Mesodermal cell (in vitro differentiated cells): ENCODE measurements at regions not wholly inside any gene's neighbourhood (a gene's known extent, or its start where the extent isn't known, plus 50 kb on each side); places are given as distances from the start of the nearest gene placed in this dataset.

ENCODE experiments used
- H3K27ac ChIP-seq: 2 replicates; pipeline ENCODE4 v1.7.0; 2013; ENCODE audit warnings: mild to moderate bottlenecking, low read depth, low read length, moderate library complexity; ENCODE audit not compliant: severe bottlenecking
- H3K36me3 ChIP-seq: 2 replicates; pipeline ENCODE4 v1.7.1; 2013; ENCODE audit warnings: mild to moderate bottlenecking, low read length, moderate library complexity; ENCODE audit not compliant: control insufficient read depth, insufficient read depth
- H3K4me1 ChIP-seq: one replicate; pipeline ENCODE4 v1.7.1; 2013; ENCODE audit warnings: mild to moderate bottlenecking, low read length; ENCODE audit not compliant: insufficient read depth, control insufficient read depth, poor library complexity, severe bottlenecking
- H3K4me3 ChIP-seq: 2 replicates; pipeline ENCODE4 v1.7.0; 2013; ENCODE audit warnings: low read length, control low read depth, mild to moderate bottlenecking; ENCODE audit not compliant: insufficient read depth, poor library complexity, severe bottlenecking; ENCODE audit errors: extremely low read depth
- H3K9me3 ChIP-seq: 2 replicates; pipeline ENCODE4 v1.7.1; 2013; ENCODE audit warnings: mild to moderate bottlenecking, low read length, moderate library complexity; ENCODE audit not compliant: control insufficient read depth
- WGBS, 2 experiments: methylation state at CpG; one replicate each; pipeline ENCODE4 v1.1.5; 2013; ENCODE audit warnings: missing lambda C conversion rate in 2 of 2; ENCODE audit not compliant: insufficient coverage in 2 of 2; 5-methylcytosine and 5-hydroxymethylcytosine counted together

DNA sequence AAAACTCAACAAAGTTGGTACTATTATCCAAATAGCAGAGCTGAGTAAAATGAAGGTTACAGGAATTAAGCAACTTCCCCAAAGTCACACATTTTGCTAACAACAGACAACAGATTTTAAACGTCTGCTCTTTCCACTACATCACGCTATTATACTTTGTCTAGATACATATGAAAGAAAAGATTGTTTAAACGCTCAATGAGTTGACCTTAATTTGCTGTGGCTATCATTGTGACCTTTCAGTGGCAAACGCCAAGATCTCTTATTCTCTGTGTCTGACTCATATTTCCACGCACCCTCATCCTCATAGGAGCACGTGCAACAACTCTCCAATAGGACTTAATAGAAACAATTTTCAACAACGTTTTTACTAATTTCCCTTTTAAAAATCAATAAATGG lies 540.1 kb downstream of the MAFB start:
- H3K9me3 ChIP-seq, result peaks cover 8% of the 10 kb centered on the region
- H3K4me1 ChIP-seq, result no peaks in the 10 kb centered on the region
- H3K4me3 ChIP-seq, result no peak overlapping the region
- H3K36me3 ChIP-seq, result no peaks in the 10 kb centered on the region
- no peak overlapping the region for H3K27ac ChIP-seq
- WGBS, 2 experiments, result 89 to 93% methylated on average over 3 of the region's 7 CpGs

DNA sequence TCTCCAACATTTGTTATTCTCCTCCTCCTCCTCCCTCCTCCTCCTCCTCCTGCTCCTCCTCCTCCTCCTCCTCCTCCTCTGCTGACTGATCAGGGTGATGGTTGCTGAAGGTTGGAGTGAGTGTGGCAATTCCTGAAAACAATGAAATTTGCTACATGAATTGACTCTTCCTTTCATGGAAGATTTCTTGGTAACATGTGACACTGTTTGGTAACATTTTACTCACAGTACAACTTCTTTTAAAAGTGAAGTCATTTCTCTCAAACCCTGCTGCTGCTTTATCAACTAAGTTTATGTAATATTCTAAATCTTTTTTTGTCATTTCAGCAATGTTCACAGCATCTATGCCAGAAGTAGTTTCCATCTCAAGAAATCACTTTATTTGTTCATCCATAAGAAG lies 543.0 kb downstream of the MAFB start:
- no peaks in the 10 kb centered on the region for H3K4me1 ChIP-seq
- no peak overlapping the region for H3K27ac ChIP-seq
- H3K9me3 ChIP-seq, result peaks cover 8% of the 10 kb centered on the region
- H3K4me3 ChIP-seq, result no peak overlapping the region
- no peaks in the 10 kb centered on the region for H3K36me3 ChIP-seq

DNA sequence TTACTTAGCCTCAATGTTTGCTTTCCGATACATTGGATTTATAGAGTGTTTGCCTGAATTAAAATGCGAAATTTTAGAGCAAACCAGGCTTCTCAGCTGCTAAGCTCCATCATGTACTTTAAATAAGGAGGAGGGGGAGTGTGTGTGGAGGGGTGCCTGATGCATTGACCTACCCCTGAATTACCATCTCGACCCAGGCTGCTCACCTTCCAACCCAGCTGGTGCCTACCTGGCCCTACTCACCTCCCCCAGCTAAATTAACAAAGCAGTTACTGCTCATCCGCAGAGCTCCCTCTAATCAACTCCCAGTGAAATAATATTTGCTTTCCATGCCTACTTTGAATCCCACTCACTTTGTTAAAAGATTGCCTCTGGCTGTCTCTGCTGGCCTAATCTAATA lies 544.5 kb downstream of the MAFB start:
- H3K27ac ChIP-seq, result no peak overlapping the region
- no peak overlapping the region for H3K4me3 ChIP-seq
- peaks cover 8% of the 10 kb centered on the region for H3K9me3 ChIP-seq
- H3K4me1 ChIP-seq, result no peaks in the 10 kb centered on the region
- H3K36me3 ChIP-seq, result no peaks in the 10 kb centered on the region
- 87 to 100% methylated on average over 1 to 3 of the region's 4 CpGs for WGBS, 2 experiments

DNA sequence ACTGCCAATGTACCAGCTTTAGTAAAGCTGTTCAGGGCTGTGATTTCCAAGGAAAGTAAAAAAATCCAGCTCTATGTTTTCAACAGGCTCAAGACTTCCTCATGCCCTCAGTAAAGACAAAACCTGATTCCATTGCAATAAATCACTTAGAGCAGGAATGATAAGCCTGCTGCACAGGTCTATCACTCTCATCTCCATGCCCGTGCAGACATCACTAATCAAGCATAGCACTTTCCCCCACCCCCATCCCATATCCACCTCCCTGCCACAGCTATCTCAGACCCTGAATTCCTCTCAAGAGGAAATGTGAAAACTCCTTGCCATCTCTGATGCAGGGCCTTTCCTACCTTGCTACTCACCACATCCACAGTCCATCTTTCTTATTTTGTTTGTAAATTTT lies 554.9 kb downstream of the MAFB start:
- Histone ChIP-seq H3K4me1 (no peaks in the 10 kb centered on the region), H3K9me3 (peaks cover 4% of the 10 kb centered on the region), H3K27ac (no peak overlapping the region), H3K36me3 (no peaks in the 10 kb centered on the region), H3K4me3 (no peak overlapping the region)
- WGBS, 2 experiments, result 67 to 100% methylated on average over 1 of the region's 1 CpG

DNA sequence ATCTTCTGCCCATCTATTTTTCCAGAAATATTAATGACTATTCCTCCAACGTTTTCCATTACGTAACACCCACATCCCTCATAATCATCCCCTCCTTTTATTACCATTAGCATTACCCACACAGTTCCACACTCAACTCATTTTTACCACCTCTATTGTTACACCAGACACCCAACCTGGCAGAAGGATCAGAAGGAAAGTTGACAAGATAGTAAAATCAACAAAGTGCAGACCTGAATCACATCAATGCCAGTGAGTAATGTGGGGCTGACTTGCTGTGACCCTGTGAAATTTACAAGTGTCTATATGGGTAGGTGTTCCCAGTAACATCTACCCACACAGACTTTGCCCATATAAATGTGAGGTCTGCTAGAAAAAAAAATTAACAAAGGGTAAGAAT lies 568.2 kb downstream of the MAFB start:
- Histone ChIP-seq H3K27ac (no peak overlapping the region), H3K9me3 (no peaks in the 10 kb centered on the region), H3K4me1 (no peaks in the 10 kb centered on the region), H3K36me3 (no peaks in the 10 kb centered on the region), H3K4me3 (no peak overlapping the region)
- 100% methylated on average over 1 to 2 of the region's 2 CpGs for WGBS, 2 experiments

DNA sequence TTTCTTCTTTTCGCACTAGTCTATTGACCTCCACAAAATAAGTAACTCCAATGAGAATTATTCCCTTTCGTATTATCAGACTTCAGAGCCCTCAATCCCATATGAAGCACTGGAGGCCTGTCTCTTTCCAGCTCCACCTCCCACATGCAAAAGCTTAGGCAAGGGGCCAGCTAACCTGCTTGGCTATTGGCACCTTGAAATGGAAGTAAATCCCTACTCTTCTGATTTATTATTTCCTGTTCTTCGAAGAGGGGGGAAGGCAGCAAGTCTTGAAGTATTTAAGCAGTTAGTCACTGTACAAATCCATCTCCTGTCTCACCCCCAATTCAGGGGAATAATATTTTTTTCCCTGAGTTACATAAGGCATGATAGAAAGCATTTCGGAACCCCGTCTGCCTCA lies 577.8 kb downstream of the MAFB start:
- no peaks in the 10 kb centered on the region for H3K9me3 ChIP-seq
- no peaks in the 10 kb centered on the region for H3K36me3 ChIP-seq
- WGBS, 2 experiments, result 95 to 97% methylated on average over 4 of the region's 5 CpGs
- no peaks in the 10 kb centered on the region for H3K4me1 ChIP-seq
- H3K27ac ChIP-seq, result no peak overlapping the region
- H3K4me3 ChIP-seq, result no peak overlapping the region

DNA sequence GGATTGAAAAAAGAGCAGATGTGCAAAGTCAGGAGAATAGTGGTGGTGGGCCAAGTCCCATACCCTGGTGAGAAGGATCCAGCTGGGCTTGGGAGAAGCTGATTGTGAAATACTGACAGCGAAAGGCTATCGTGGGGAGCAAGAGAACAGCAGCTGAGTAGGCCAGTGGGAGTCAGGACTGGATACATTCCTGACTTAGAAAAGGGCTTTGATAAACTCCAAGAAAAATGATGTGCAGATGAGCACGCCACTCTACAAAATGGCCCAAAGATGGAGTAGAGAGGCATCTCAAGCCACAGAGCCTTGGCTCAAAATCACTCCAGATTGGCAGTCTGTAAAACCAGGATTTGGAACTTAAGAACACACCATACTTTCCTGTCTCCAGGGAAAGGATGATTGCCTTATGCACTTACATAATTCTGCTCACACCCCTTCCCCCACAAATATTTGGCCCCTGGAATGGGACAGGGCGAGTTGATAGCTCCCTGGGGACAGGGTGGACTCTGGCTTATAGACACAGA lies 578.7 kb downstream of the MAFB start:
- H3K36me3 ChIP-seq, result no peaks in the 10 kb centered on the region
- WGBS, 2 experiments, result 91 to 94% methylated on average over 3 to 4 of the region's 4 CpGs
- H3K4me1 ChIP-seq, result no peaks in the 10 kb centered on the region
- H3K9me3 ChIP-seq, result no peaks in the 10 kb centered on the region
- no peak overlapping the region for H3K4me3 ChIP-seq
- no peak overlapping the region for H3K27ac ChIP-seq

DNA sequence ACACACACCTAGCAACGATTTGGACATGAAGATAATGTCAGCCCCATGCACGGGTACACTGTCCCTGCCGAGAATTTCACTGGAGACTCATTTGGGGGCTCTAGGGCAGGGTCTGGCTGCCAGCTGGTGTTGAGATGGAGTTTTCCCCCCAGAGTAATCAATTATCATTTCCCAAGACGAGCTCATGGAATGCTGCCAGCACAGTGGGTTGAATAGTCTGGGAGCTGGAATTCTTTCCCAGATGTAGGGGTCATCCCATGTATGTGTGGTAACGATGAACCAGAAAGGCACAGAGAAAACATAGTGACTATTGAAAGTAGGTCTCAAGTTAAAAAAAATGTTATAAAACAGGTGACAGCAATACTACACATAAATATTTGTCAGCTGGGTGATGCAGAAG lies 579.9 kb downstream of the MAFB start:
- H3K9me3 ChIP-seq, result no peaks in the 10 kb centered on the region
- no peaks in the 10 kb centered on the region for H3K4me1 ChIP-seq
- no peak overlapping the region for H3K4me3 ChIP-seq
- 100% methylated on average over 1 to 4 of the region's 5 CpGs for WGBS, 2 experiments
- no peak overlapping the region for H3K27ac ChIP-seq
- no peaks in the 10 kb centered on the region for H3K36me3 ChIP-seq

DNA sequence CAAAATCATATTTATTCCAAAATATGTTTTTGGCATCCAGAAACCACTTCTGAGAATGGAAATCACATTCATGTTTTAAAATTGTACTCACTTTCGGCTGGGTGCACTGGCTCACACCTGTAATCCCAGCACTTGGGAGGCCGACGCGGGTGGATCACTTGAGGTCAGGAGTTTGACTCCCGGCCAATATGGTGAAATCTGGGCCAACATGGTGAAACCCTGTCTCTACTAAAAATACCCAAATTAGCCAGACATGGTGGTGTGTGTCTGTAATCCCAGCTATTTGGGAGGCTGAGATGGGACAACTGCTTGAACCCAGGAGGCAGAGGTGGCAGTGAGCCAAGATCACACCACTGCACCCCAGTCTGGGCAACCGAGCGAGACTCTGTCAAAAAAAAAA lies 580.7 kb downstream of the MAFB start:
- Histone ChIP-seq H3K27ac (no peak overlapping the region), H3K4me3 (no peak overlapping the region)
- 94 to 100% methylated on average over 2 to 4 of the region's 7 CpGs for WGBS, 2 experiments

DNA sequence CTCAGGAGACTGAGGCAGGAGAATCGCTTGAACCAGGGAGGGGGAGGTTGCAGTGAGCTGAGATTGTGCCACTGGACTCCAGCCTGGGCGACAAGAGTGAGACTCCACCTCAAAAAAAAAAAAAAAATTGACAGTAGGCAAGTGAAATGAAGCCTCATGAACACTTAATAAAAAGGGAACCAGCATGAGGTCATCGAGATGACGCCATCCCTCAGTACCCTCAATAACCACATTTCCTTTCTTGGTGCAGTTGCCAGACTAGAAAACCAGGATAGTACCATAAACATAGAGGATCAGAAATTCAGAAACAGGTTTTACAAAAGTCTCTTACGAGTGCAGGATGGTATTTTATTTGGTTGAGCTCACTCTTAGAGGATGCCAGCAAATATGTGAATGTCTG lies 584.1 kb downstream of the MAFB start:
- Histone ChIP-seq H3K27ac (no peak overlapping the region), H3K9me3 (no peaks in the 10 kb centered on the region), H3K4me1 (no peaks in the 10 kb centered on the region), H3K36me3 (no peaks in the 10 kb centered on the region), H3K4me3 (no peak overlapping the region)
- 83 to 100% methylated on average over 3 of the region's 5 CpGs for WGBS, 2 experiments

More for the DNA sequence above, 580.7 kb downstream of the MAFB start:
- H3K9me3 ChIP-seq, result no peaks in the 10 kb centered on the region
- no peaks in the 10 kb centered on the region for H3K36me3 ChIP-seq
- no peaks in the 10 kb centered on the region for H3K4me1 ChIP-seq

DNA sequence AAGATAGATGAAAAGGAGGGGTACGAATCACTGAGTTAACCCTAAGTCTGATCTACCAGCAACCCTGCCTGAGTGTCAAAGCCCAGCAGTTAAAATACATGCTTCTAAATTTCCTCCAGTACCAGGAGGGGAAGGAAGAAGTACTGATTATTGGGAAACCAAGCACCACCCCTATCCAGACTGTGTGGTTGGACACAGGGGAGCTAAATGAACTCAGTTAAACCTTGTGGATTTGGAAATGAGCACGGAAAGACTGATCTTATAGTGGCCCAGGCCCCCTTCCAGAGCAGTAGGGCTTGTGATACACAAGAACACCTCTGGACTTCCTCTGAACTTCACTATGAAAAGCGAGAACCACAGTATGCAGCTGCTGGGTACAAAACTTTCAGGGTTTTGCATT lies 585.6 kb downstream of the MAFB start:
- 80 to 93% methylated on average over 2 of the region's 3 CpGs for WGBS, 2 experiments
- Histone ChIP-seq H3K36me3 (no peaks in the 10 kb centered on the region), H3K4me3 (no peak overlapping the region), H3K9me3 (no peaks in the 10 kb centered on the region), H3K27ac (no peak overlapping the region), H3K4me1 (no peaks in the 10 kb centered on the region)
